Lung (tissue), 11 donors: ENCODE measurements at regions not wholly inside any gene's neighbourhood (a gene's known extent, or its start where the extent isn't known, plus 50 kb on each side); places are given as distances from the start of the nearest gene placed in this dataset.
A peak's percentile ranks its signal among the peaks of the same experiment; 100 is the strongest.

Experiments used
- ATAC-seq: fragments of 200-7000 bp; cut with Tn5 transposase; one replicate; pipeline ENCODE4 v1.9.1; 2020; ENCODE audit warnings: moderate number of reproducible peaks; ENCODE audit not compliant: insufficient read depth, low FRiP score
- DNase-seq, 3 donors: peaks; one replicate each; pipeline ENCODE4 v3.0.0-alpha.2; 2013 to 2017
- H3K27ac ChIP-seq, 2 donors: one replicate each; pipeline ENCODE4 v1.5.1; 2013; ENCODE audit warnings: mild to moderate bottlenecking in 2 of 2, moderate library complexity in 2 of 2, control low read depth in 1 of 2, inconsistent platforms in 1 of 2, low read depth in 1 of 2, low read length in 1 of 2
- H3K27me3 ChIP-seq, 3 donors: one replicate each; pipeline ENCODE4 v1.5.1; 2013; ENCODE audit warnings: low read length in 2 of 3; ENCODE audit not compliant: control insufficient read depth in 3 of 3, insufficient read depth in 3 of 3
- H3K36me3 ChIP-seq, 4 donors: one replicate each; pipeline ENCODE4 v1.5.1; 2013; ENCODE audit warnings: low read length in 4 of 4, mild to moderate bottlenecking in 1 of 4, moderate library complexity in 1 of 4; ENCODE audit not compliant: control insufficient read depth in 4 of 4, insufficient read depth in 4 of 4
- H3K4me1 ChIP-seq, 5 donors: one replicate each; pipeline ENCODE4 v1.5.1; 2013; ENCODE audit warnings: low read length in 5 of 5, mild to moderate bottlenecking in 2 of 5, moderate library complexity in 1 of 5; ENCODE audit not compliant: control insufficient read depth in 5 of 5, insufficient read depth in 5 of 5
- H3K4me3 ChIP-seq: one replicate; pipeline ENCODE4 v1.5.1; 2013; ENCODE audit warnings: mild to moderate bottlenecking, control low read depth, moderate library complexity
- H3K9ac ChIP-seq, 2 donors: one replicate each; pipeline ENCODE4 v1.5.1; 2013; ENCODE audit warnings: low read length in 2 of 2, control low read depth in 1 of 2; ENCODE audit not compliant: insufficient read depth in 1 of 2
- H3K9me3 ChIP-seq, 4 donors: one replicate each; pipeline ENCODE4 v1.5.1; 2013; ENCODE audit warnings: low read length in 3 of 4, mild to moderate bottlenecking in 1 of 4, moderate library complexity in 1 of 4; ENCODE audit not compliant: control insufficient read depth in 4 of 4, insufficient read depth in 3 of 4
- WGBS, 2 donors: extraction: QIAGEN DNeasy Blood & Tissue Kit; methylation state at CpG; one replicate each; pipeline ENCODE4 v1.1.7; 2013; 5-methylcytosine and 5-hydroxymethylcytosine counted together
- TF ChIP-seq, protein P1 (sequence below): IDR thresholded peaks from 2 replicates; pipeline ENCODE4 v1.5.1; 2012; ENCODE audit warnings: mild to moderate bottlenecking; ENCODE audit errors: control extremely low read depth, extremely low read depth
- donor health status: control.
- donor health status: control.
- donor health status: Bipolar disorder and iron deficiency.
- donor health status: healthy.
- donor health status: DM: yes; HTN: yes; CAD: no.

DNA sequence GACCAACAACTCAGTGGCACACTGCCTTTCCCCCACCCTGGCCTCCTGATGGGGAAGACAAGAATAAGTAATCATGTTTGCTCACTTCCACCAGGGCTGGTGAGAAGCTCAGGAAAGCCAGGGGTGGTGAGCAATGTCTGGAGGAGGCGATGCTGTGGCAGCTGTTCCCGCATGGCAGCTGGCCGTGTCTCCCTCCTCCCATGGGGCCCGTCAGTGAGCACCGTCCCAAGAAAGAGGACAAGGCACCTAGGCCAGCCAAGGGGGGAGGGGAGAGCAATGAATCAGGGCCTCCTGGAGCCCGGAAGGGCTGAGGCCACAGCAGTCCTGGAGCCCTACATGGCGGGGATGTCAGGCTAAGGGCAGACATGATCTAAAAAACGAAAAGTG, 69.2 kb upstream of the INSIG1 start:
- 87 to 90% methylated on average over 8 of the region's 8 CpGs for WGBS, 2 donors
- DNase-seq = no peak
- no peak for ATAC-seq

GRCh38 chr7:155228894-155229293, 68.8 kb upstream of the INSIG1 start:
- DNase-seq = no peak
- WGBS, 2 donors = 93 to 97% methylated on average over 9 of the region's 9 CpGs
- H3K9ac ChIP-seq = no peak overlapping the region
- H3K4me1 ChIP-seq = peaks cover 0 to 8% (median 0%) of the 10 kb centered on the region in 5 donors
- TF ChIP-seq, protein P1, sequence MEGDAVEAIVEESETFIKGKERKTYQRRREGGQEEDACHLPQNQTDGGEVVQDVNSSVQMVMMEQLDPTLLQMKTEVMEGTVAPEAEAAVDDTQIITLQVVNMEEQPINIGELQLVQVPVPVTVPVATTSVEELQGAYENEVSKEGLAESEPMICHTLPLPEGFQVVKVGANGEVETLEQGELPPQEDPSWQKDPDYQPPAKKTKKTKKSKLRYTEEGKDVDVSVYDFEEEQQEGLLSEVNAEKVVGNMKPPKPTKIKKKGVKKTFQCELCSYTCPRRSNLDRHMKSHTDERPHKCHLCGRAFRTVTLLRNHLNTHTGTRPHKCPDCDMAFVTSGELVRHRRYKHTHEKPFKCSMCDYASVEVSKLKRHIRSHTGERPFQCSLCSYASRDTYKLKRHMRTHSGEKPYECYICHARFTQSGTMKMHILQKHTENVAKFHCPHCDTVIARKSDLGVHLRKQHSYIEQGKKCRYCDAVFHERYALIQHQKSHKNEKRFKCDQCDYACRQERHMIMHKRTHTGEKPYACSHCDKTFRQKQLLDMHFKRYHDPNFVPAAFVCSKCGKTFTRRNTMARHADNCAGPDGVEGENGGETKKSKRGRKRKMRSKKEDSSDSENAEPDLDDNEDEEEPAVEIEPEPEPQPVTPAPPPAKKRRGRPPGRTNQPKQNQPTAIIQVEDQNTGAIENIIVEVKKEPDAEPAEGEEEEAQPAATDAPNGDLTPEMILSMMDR = no peak
- ATAC-seq = no peak
- no peaks in the 10 kb centered on the region for H3K36me3 ChIP-seq
- peaks cover 0 to 3% (median 0%) of the 10 kb centered on the region in 3 donors for H3K27me3 ChIP-seq
- H3K4me3 ChIP-seq = no peak overlapping the region
- H3K9me3 ChIP-seq = no peaks in the 10 kb centered on the region
- no peak overlapping the region for H3K27ac ChIP-seq

More for the DNA sequence above, 69.2 kb upstream of the INSIG1 start:
- Histone ChIP-seq H3K4me3 (no peak overlapping the region), H3K9ac (no peak overlapping the region), H3K9me3 (no peaks in the 10 kb centered on the region), H3K27ac (no peak overlapping the region), H3K36me3 (no peaks in the 10 kb centered on the region), H3K4me1 (peaks cover 0 to 3% (median 0%) of the 10 kb centered on the region in 5 donors), H3K27me3 (peaks cover 0 to 3% (median 0%) of the 10 kb centered on the region in 3 donors)
- TF ChIP-seq, protein P1 = no peak

DNA sequence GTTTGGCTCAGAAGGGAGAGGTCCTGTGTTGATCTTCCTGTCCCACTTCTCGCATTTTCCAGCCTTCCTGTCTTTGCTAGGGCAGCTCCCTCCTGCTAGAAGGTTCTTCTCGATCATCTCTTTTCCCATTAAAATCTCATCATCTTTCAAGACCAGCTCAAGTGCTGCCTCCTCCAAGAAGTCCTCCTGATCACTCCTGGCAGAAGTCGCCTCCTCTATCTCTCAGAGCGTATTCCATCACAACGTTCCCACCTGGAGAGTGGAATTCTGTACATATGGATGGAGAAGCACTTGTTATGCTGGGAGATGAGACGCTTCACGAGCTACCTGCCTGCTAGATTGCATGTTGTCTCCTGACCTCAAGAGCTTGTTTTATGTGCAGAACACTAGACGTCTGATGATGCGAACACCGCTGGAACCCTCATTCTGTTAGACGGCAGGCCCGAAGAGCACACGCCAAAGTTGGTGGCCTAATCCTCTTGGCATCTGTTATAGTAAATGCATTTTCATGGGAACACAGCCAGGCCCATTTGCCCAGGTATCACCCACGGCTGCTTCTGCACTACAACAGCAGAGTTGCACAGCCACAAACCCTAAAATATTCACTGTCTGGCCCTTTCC, 68.0 kb upstream of the INSIG1 start:
- Histone ChIP-seq H3K4me3 (no peak overlapping the region), H3K9me3 (no peaks in the 10 kb centered on the region), H3K36me3 (no peaks in the 10 kb centered on the region), H3K27ac (no peak overlapping the region), H3K9ac (no peak overlapping the region), H3K4me1 (peaks cover 0 to 8% (median 0%) of the 10 kb centered on the region in 5 donors), H3K27me3 (peaks cover 0 to 3% (median 0%) of the 10 kb centered on the region in 3 donors)
- DNase-seq (no peak), ATAC-seq (no peak)
- WGBS, 2 donors = 87 to 92% methylated on average over 14 of the region's 14 CpGs
- TF ChIP-seq, protein P1 = no peak

GRCh38 chr7:155230169-155230593, 67.5 kb upstream of the INSIG1 start:
- ATAC-seq = peak; percentile 37
- Histone ChIP-seq H3K9me3 (no peaks in the 10 kb centered on the region), H3K4me3 (no peak overlapping the region), H3K27me3 (peaks cover 0 to 3% (median 0%) of the 10 kb centered on the region in 3 donors), H3K27ac (no peak overlapping the region), H3K36me3 (no peaks in the 10 kb centered on the region), H3K9ac (no peak overlapping the region), H3K4me1 (peaks cover 0 to 8% (median 0%) of the 10 kb centered on the region in 5 donors)
- TF ChIP-seq, protein P1 = no peak
- peak; percentile 35 to 49 (median 42) for DNase-seq
- 82 to 87% methylated on average over 11 of the region's 11 CpGs for WGBS, 2 donors
